MM.1S (cell line): ENCODE measurements at regions not wholly inside any gene's neighbourhood (a gene's known extent, or its start where the extent isn't known, plus 50 kb on each side); places are given as distances from the start of the nearest gene placed in this dataset.

Source experiments
- EZH2 ChIP-seq: fragments of 300-600 bp; sonication (generic); optimal IDR thresholded peaks from 2 replicates; pipeline ENCODE3; 2017; ENCODE audit warnings: low read depth, mild to moderate bottlenecking, antibody characterized with exemption, low read length, mixed read lengths
- TF ChIP-seq, protein P1 (sequence below): fragments of 300-600 bp; sonication (generic); IDR thresholded peaks from 2 replicates; pipeline ENCODE4 v1.5.1; 2016; ENCODE audit warnings: antibody characterized with exemption, low read length, mixed read lengths

DNA sequence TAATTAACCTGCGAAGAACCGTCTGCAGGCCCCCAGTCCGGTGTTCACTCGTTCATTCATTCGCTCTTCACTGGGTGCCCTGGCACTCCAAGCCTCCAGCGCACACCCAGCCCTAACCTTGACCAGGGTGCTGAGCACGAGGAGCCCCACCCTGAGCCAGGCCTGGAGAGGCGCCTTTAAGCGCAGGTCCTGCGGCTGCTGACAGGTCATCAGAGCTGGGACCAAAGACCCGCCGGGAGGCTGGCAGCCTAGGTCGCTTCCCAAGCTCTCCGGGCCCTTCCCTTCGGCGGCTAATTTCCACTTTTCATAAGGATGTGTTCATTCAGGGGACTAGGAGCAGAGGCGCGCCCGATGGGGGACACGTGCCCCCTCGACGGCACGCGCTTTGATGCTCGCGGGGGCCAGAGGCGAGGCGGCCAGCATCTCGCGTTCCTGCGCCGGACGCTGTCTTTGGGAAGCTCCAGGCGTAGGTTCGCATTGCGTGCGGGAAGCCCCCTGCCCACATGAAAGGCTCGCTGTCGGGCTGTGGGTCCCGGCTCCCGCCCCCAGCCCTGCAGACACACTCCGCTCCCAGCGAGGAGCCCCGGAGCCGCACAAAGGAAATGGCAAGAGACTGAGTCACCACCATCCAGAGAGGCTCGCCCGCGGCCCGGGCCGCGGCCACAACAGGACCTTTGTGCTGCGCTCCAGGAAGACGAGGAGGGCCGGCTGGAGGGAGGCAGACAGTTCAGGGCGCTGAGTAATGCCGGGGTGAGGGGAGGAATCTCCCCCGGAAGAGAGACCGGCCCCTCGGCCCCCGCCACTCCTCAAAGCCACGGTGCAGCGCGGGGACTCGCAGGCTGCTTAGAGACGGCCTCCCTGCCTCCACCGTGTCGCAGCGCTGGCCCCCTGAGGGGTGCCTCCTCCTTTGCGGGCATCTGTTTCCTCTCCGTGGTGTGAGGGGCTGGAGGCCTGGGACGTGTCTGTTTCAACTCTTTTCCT, 266.4 kb upstream of the HES1 start:
- TF ChIP-seq, protein P1, sequence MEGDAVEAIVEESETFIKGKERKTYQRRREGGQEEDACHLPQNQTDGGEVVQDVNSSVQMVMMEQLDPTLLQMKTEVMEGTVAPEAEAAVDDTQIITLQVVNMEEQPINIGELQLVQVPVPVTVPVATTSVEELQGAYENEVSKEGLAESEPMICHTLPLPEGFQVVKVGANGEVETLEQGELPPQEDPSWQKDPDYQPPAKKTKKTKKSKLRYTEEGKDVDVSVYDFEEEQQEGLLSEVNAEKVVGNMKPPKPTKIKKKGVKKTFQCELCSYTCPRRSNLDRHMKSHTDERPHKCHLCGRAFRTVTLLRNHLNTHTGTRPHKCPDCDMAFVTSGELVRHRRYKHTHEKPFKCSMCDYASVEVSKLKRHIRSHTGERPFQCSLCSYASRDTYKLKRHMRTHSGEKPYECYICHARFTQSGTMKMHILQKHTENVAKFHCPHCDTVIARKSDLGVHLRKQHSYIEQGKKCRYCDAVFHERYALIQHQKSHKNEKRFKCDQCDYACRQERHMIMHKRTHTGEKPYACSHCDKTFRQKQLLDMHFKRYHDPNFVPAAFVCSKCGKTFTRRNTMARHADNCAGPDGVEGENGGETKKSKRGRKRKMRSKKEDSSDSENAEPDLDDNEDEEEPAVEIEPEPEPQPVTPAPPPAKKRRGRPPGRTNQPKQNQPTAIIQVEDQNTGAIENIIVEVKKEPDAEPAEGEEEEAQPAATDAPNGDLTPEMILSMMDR = no peak
- TF ChIP-seq EZH2 = no peak
